Ovary (tissue), 3 donors: ENCODE measurements at regions not wholly inside any gene's neighbourhood (a gene's known extent, or its start where the extent isn't known, plus 50 kb on each side); places are given as distances from the start of the nearest gene placed in this dataset.

Experiments
- POLR2A ChIP-seq: fragments of 450-650 bp; IDR thresholded peaks from one replicate; pipeline ENCODE4 v1.6.1; 2017; ENCODE audit warnings: antibody characterized with exemption, mild to moderate bottlenecking, moderate library complexity
- TF ChIP-seq, protein P1 (sequence below), 3 donors: fragments of 450-650 bp in 2 of 3; fragments of 200-600 bp in 1 of 3; IDR thresholded peaks; one replicate each; pipeline versions ENCODE4 v1.5.1 to v1.8.0; 2016 to 2022; ENCODE audit warnings: antibody characterized with exemption in 3 of 3, mild to moderate bottlenecking in 1 of 3
- donor health status: DM: no; HTN: no; CAD: no.

DNA sequence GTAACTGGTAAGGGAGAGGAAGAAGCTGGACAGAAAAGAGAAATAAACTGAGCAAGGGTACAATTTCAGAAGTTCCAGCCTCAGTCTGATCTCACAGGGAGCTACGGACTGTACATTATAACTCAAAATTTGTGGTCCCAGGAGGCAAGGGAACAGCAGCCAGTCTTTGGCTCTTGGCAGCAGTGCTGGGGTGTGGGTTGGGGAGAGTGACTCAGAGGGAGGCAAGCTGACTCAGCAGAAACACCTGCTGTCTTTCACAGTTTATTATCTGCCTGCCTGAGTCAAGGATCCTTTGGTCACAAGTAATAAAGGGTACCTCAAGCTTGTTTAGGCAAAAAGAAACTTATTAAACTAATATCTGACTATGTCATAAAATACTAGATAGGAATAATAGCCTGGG, 73.5 kb upstream of the KIF2B start:
- no peak for TF ChIP-seq POLR2A
- TF ChIP-seq, protein P1, sequence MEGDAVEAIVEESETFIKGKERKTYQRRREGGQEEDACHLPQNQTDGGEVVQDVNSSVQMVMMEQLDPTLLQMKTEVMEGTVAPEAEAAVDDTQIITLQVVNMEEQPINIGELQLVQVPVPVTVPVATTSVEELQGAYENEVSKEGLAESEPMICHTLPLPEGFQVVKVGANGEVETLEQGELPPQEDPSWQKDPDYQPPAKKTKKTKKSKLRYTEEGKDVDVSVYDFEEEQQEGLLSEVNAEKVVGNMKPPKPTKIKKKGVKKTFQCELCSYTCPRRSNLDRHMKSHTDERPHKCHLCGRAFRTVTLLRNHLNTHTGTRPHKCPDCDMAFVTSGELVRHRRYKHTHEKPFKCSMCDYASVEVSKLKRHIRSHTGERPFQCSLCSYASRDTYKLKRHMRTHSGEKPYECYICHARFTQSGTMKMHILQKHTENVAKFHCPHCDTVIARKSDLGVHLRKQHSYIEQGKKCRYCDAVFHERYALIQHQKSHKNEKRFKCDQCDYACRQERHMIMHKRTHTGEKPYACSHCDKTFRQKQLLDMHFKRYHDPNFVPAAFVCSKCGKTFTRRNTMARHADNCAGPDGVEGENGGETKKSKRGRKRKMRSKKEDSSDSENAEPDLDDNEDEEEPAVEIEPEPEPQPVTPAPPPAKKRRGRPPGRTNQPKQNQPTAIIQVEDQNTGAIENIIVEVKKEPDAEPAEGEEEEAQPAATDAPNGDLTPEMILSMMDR (IDR thresholded peaks at IDR 0.05): no peak
